H9 (cell line): ENCODE measurements at regions not wholly inside any gene's neighbourhood (a gene's known extent, or its start where the extent isn't known, plus 50 kb on each side); places are given as distances from the start of the nearest gene placed in this dataset.

ENCODE experiments used
- DNase-seq: peaks from one replicate; pipeline ENCODE4 v3.0.0-alpha.2; 2017
- H2AFZ ChIP-seq: one replicate; pipeline ENCODE4 v1.6.1; 2013; ENCODE audit warnings: mild to moderate bottlenecking, low read length, control low read depth, moderate library complexity
- H2AK5ac ChIP-seq: 2 replicates; pipeline ENCODE4 v1.6.1; 2013; ENCODE audit warnings: low read length, control low read depth, mixed read lengths; ENCODE audit not compliant: insufficient read length
- H2BK120ac ChIP-seq: one replicate; pipeline ENCODE4 v1.6.1; 2013; ENCODE audit warnings: low read depth, mild to moderate bottlenecking, low read length, control low read depth, inconsistent platforms; ENCODE audit not compliant: poor library complexity, severe bottlenecking
- H2BK12ac ChIP-seq: 2 replicates; pipeline ENCODE4 v1.6.1; 2013; ENCODE audit warnings: low read length, control low read depth, mixed read lengths, low read depth; ENCODE audit not compliant: insufficient read length
- H2BK15ac ChIP-seq: 2 replicates; pipeline ENCODE4 v1.6.1; 2013; ENCODE audit warnings: low read depth, low read length, control low read depth
- H2BK20ac ChIP-seq: one replicate; pipeline ENCODE4 v1.6.1; 2013; ENCODE audit warnings: low read depth, mild to moderate bottlenecking, low read length, control low read depth, inconsistent platforms; ENCODE audit not compliant: poor library complexity, severe bottlenecking
- H2BK5ac ChIP-seq: 2 replicates; pipeline ENCODE4 v1.6.1; 2013; ENCODE audit warnings: low read length, control low read depth, mixed read lengths; ENCODE audit not compliant: insufficient read length
- H3K14ac ChIP-seq: 2 replicates; pipeline ENCODE4 v1.6.1; 2013; ENCODE audit warnings: low read length, control low read depth; ENCODE audit not compliant: insufficient read depth
- H3K18ac ChIP-seq: 2 replicates; pipeline ENCODE4 v1.6.1; 2013; ENCODE audit warnings: low read depth, mild to moderate bottlenecking, mixed read lengths, low read length, control low read depth; ENCODE audit not compliant: insufficient read length
- H3K23ac ChIP-seq: 2 replicates; pipeline ENCODE4 v1.6.1; 2013; ENCODE audit warnings: low read length, control low read depth, mixed read lengths, low read depth; ENCODE audit not compliant: insufficient read length
- H3K23me2 ChIP-seq: 2 replicates; pipeline ENCODE4 v1.6.1; 2013; ENCODE audit warnings: low read depth, mild to moderate bottlenecking, mixed read lengths, low read length, control low read depth; ENCODE audit not compliant: insufficient read length, poor library complexity, severe bottlenecking
- H3K27ac ChIP-seq: 2 replicates; pipeline ENCODE4 v1.5.1; 2013; ENCODE audit warnings: low read length, control low read depth, mixed read lengths, low read depth; ENCODE audit not compliant: insufficient read length
- H3K27me3 ChIP-seq: 2 replicates; pipeline ENCODE4 v1.6.1; 2013; ENCODE audit warnings: low read length, control low read depth, inconsistent platforms; ENCODE audit not compliant: insufficient read depth
- H3K4ac ChIP-seq: 2 replicates; pipeline ENCODE4 v1.6.1; 2013; ENCODE audit warnings: low read depth, mild to moderate bottlenecking, control low read depth, inconsistent platforms, low read length, moderate library complexity
- H3K4me1 ChIP-seq: 2 replicates; pipeline ENCODE4 v1.6.1; 2013; ENCODE audit warnings: low read length, control low read depth, inconsistent platforms; ENCODE audit not compliant: insufficient read depth
- H3K4me2 ChIP-seq: 2 replicates; pipeline ENCODE4 v1.6.1; 2013; ENCODE audit warnings: low read length, control low read depth, mixed read lengths; ENCODE audit not compliant: insufficient read length, insufficient read depth
- H3K56ac ChIP-seq: 2 replicates; pipeline ENCODE4 v1.6.1; 2013; ENCODE audit warnings: low read depth, mild to moderate bottlenecking, mixed read lengths, low read length, control low read depth; ENCODE audit not compliant: insufficient read length
- H3K79me1 ChIP-seq: 2 replicates; pipeline ENCODE4 v1.6.1; 2013; ENCODE audit warnings: low read depth, mild to moderate bottlenecking, moderate library complexity, low read length, control low read depth, inconsistent platforms; ENCODE audit not compliant: insufficient read depth, poor library complexity, severe bottlenecking
- H3K79me2 ChIP-seq: 2 replicates; pipeline ENCODE4 v1.6.1; 2013; ENCODE audit warnings: low read length, control low read depth, inconsistent platforms; ENCODE audit not compliant: insufficient read depth
- H3K9ac ChIP-seq: 2 replicates; pipeline ENCODE4 v1.6.1; 2013; ENCODE audit warnings: low read length, control low read depth, mixed read lengths; ENCODE audit not compliant: insufficient read length; ENCODE audit errors: extremely low read depth
- H3K9me3 ChIP-seq: one replicate; pipeline ENCODE4 v1.6.1; 2013; ENCODE audit warnings: low read depth, low read length, inconsistent platforms; ENCODE audit not compliant: control insufficient read depth
- H3T11ph ChIP-seq: one replicate; pipeline ENCODE4 v1.6.1; 2013; ENCODE audit warnings: mild to moderate bottlenecking, low read length, control low read depth, inconsistent platforms
- H4K20me1 ChIP-seq: one replicate; pipeline ENCODE4 v1.6.1; 2013; ENCODE audit not compliant: control insufficient read depth, insufficient read length, insufficient read depth
- H4K5ac ChIP-seq: 2 replicates; pipeline ENCODE4 v1.6.1; 2013; ENCODE audit warnings: low read depth, mild to moderate bottlenecking, mixed read lengths, low read length, control low read depth; ENCODE audit not compliant: insufficient read length
- H4K8ac ChIP-seq: replicated peaks from 2 replicates; pipeline ENCODE4 v1.6.1; 2013; ENCODE audit warnings: low read length, control low read depth, mixed read lengths, low read depth; ENCODE audit not compliant: insufficient read length
- H4K91ac ChIP-seq: 2 replicates; pipeline ENCODE4 v1.6.1; 2013; ENCODE audit warnings: low read depth, mild to moderate bottlenecking, moderate library complexity, mixed read lengths, low read length, control low read depth; ENCODE audit not compliant: insufficient read length
- H3K27ac Mint-ChIP-seq, 3 experiments: 2 replicates in 2 of 3; 3 replicates in 1 of 3; pipeline ENCODE4 v1.8.0; 2020 to 2021; ENCODE audit warnings: mixed read lengths in 3 of 3, mild to moderate bottlenecking in 1 of 3, moderate library complexity in 1 of 3
- H3K27me3 Mint-ChIP-seq: 2 replicates; pipeline ENCODE4 v1.8.0; 2021; ENCODE audit warnings: low read depth, mild to moderate bottlenecking, moderate library complexity, mixed read lengths
- H3K36me3 Mint-ChIP-seq, 3 experiments: 2 replicates in 2 of 3; 3 replicates in 1 of 3; pipeline ENCODE4 v1.8.0; 2020 to 2021; ENCODE audit warnings: low read depth in 3 of 3, mixed read lengths in 3 of 3; ENCODE audit not compliant: insufficient read depth in 1 of 3
- H3K4me1 Mint-ChIP-seq, 2 experiments: 2 replicates each; pipeline ENCODE4 v1.8.0; 2020; ENCODE audit warnings: mixed read lengths in 2 of 2
- H3K4me3 Mint-ChIP-seq, 2 experiments: 2 replicates in 1 of 2; 3 replicates in 1 of 2; pipeline ENCODE4 v1.8.0; 2020 to 2021; ENCODE audit warnings: mild to moderate bottlenecking in 2 of 2, mixed read lengths in 2 of 2, moderate library complexity in 1 of 2
- H3K9me3 Mint-ChIP-seq, 2 experiments: 2 replicates in 1 of 2; 3 replicates in 1 of 2; pipeline ENCODE4 v1.8.0; 2020; ENCODE audit warnings: mild to moderate bottlenecking in 2 of 2, mixed read lengths in 2 of 2, moderate library complexity in 1 of 2
- WGBS: extraction: QIAGEN DNeasy Blood & Tissue Kit; methylation state at CpG from one replicate; pipeline ENCODE4 v1.1.7; 2013; ENCODE audit warnings: missing lambda C conversion rate, low lambda C conversion rate, mixed read lengths; ENCODE audit not compliant: insufficient read length; ENCODE audit errors: extremely low coverage; 5-methylcytosine and 5-hydroxymethylcytosine counted together
- TF ChIP-seq, protein P1 (sequence below): fragments of 200-600 bp; sonication (generic); conservative IDR thresholded peaks from 3 replicates; pipeline ENCODE4 v1.8.0; 2021; ENCODE audit warnings: antibody characterized with exemption, mild to moderate bottlenecking

DNA sequence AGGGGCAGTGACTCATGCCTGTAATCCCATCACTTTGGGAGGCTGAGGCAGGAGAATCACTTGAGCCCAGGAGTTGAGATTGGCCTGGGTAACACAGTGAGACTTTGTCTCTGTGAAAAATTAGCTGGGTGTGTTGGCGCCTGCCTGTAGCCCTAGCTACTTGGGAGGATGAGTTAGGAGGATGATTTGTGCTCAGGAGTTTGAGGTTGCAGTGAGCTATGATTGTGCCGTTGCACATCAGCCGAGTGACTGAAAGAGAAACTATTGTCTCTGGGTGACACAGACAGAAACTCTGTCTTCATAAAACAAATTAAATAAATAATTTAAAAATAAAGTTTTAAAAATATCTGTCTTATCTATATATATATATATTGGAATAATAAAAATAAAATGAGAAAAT, 1844.6 kb upstream of the PIK3C3 start:
- H4K8ac ChIP-seq: no peak overlapping the region
- H3K18ac ChIP-seq: no peak overlapping the region
- WGBS: no CpG with 5 or more reads among the region's 3 CpGs
- TF ChIP-seq, protein P1, sequence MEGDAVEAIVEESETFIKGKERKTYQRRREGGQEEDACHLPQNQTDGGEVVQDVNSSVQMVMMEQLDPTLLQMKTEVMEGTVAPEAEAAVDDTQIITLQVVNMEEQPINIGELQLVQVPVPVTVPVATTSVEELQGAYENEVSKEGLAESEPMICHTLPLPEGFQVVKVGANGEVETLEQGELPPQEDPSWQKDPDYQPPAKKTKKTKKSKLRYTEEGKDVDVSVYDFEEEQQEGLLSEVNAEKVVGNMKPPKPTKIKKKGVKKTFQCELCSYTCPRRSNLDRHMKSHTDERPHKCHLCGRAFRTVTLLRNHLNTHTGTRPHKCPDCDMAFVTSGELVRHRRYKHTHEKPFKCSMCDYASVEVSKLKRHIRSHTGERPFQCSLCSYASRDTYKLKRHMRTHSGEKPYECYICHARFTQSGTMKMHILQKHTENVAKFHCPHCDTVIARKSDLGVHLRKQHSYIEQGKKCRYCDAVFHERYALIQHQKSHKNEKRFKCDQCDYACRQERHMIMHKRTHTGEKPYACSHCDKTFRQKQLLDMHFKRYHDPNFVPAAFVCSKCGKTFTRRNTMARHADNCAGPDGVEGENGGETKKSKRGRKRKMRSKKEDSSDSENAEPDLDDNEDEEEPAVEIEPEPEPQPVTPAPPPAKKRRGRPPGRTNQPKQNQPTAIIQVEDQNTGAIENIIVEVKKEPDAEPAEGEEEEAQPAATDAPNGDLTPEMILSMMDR: no peak
- H3K9ac ChIP-seq: no peak overlapping the region
- H2BK12ac ChIP-seq: no peak overlapping the region
- H3K4me2 ChIP-seq: no peak overlapping the region
- no peak overlapping the region for H4K5ac ChIP-seq
- H3K4ac ChIP-seq: no peak overlapping the region
- H3K9me3 ChIP-seq: no peaks in the 10 kb centered on the region
- H3K9me3 Mint-ChIP-seq: peaks cover 2 to 3% of the 10 kb centered on the region in 2 experiments; a peak in 3 of 5 replicates
- no peaks in the 10 kb centered on the region for H3K4me1 ChIP-seq
- H2BK20ac ChIP-seq: no peak overlapping the region
- H3K36me3 Mint-ChIP-seq: no peaks in the 10 kb centered on the region; a peak in 2 of 7 replicates
- H3K79me2 ChIP-seq: no peaks in the 10 kb centered on the region
- H2BK120ac ChIP-seq: no peak overlapping the region
- H3T11ph ChIP-seq: no peak overlapping the region
- H4K91ac ChIP-seq: no peak overlapping the region
- no peak overlapping the region for H2BK15ac ChIP-seq
- no peaks in the 10 kb centered on the region for H3K27me3 ChIP-seq
- no peak overlapping the region for H3K14ac ChIP-seq
- H3K79me1 ChIP-seq: no peaks in the 10 kb centered on the region
- no peak for DNase-seq
- no peak overlapping the region for H3K4me3 Mint-ChIP-seq
- no peak overlapping the region for H3K27ac ChIP-seq
- no peaks in the 10 kb centered on the region for H4K20me1 ChIP-seq
- H3K4me1 Mint-ChIP-seq: no peaks in the 10 kb centered on the region
- H3K27me3 Mint-ChIP-seq: no peaks in the 10 kb centered on the region
- no peak overlapping the region for H3K56ac ChIP-seq
- H3K27ac Mint-ChIP-seq: no peak overlapping the region
- H2BK5ac ChIP-seq: no peak overlapping the region
- H3K23ac ChIP-seq: no peak overlapping the region
- H3K23me2 ChIP-seq: no peaks in the 10 kb centered on the region
- H2AFZ ChIP-seq: no peak overlapping the region
- H2AK5ac ChIP-seq: no peak overlapping the region
